ENCODE measurements at regions not wholly inside any gene's neighbourhood (a gene's known extent, or its start where the extent isn't known, plus 50 kb on each side); places are given as distances from the start of the nearest gene placed in this dataset.

DNA sequence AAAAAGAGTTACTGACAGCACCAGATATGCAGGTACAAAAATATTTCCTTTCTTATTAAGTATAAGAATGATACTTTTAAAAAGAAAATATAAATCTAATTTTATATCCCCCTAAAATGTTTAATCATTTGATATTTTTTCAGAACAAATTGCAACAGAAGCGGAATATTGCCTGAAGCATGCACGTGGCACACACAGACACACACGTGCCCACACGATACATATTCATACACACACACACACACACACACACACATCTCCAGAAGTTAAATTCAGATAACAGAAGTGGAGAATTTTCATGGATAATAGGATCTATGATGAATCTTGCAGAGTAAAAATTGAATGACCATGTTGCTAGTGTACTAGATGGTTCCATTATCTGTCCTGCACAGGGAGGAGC, 445.2 kb downstream of the GPAT3 start (continued):
- no peak for TF ChIP-seq EZH2phosphoT487 (IDR thresholded peaks at IDR 0.05; ENCODE audit: unreplicated experiment)

DNA sequence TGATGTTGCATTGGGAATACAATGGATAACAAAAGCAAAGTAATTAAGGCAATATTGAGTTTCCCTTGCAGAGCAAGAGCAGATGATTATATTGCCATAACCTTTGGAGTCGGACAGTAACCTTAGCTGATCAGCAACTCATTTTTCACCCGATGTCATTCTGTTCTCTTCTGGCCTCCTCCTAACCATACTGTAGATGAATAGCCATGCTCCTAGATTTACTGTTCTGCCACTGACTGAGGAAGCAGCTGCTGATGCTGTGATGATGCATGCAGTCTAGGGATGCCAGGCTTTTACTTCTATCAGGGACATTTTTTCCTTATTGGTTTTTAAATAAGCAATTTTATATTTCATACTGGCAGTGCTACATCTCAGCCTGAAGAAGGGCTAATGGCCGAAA, 443.9 kb downstream of the GPAT3 start:
- Histone ChIP-seq H3K27ac (ENCODE audit: low read depth) (no peak overlapping the region), H2AFZ (no peak overlapping the region), H3K9me2 (ENCODE audit: insufficient read depth) (0 out of 2 replicates have a peak, but pooled peaks cover 4% of the 10 kb centered on the region), H3K4me3 (no peak overlapping the region), H3K4me2 (no peak overlapping the region), H3K79me2 (replicated peaks; ENCODE audit: insufficient read depth) (no peaks in the 10 kb centered on the region), H3K4me1 (ENCODE audit: insufficient read depth) (no peaks in the 10 kb centered on the region), H3F3A (replicated peaks; ENCODE audit: low read depth) (no peaks in the 10 kb centered on the region), H3K27me3 (ENCODE audit: insufficient read depth) (no peaks in the 10 kb centered on the region), H4K20me1 (replicated peaks; ENCODE audit: insufficient read depth) (0 out of 2 replicates have a peak, but pooled peaks cover 2% of the 10 kb centered on the region), H3K36me3 (ENCODE audit: insufficient read depth) (no peaks in the 10 kb centered on the region)
- H3K9me3 Mint-ChIP-seq: no peaks in the 10 kb centered on the region
- no peaks in the 10 kb centered on the region for H3K4me1 Mint-ChIP-seq
- no peak overlapping the region for H3K27ac Mint-ChIP-seq
- ATAC-seq (no peak), DNase-seq (ENCODE audit: low spot score) (no peak)
- TF ChIP-seq STAT1 (IDR thresholded peaks at IDR 0.05; ENCODE audit: unreplicated experiment): no peak
- TF ChIP-seq ZNF331 (CRISPR knock-in tag; IDR thresholded peaks at IDR 0.05; ENCODE audit: low read depth): no peak
- TF ChIP-seq EZH2phosphoT487 (IDR thresholded peaks at IDR 0.05; ENCODE audit: unreplicated experiment): no peak
- TF ChIP-seq NANOG (IDR thresholded peaks at IDR 0.05; ENCODE audit: borderline replicate concordance): no peak
- TF ChIP-seq, protein P1, sequence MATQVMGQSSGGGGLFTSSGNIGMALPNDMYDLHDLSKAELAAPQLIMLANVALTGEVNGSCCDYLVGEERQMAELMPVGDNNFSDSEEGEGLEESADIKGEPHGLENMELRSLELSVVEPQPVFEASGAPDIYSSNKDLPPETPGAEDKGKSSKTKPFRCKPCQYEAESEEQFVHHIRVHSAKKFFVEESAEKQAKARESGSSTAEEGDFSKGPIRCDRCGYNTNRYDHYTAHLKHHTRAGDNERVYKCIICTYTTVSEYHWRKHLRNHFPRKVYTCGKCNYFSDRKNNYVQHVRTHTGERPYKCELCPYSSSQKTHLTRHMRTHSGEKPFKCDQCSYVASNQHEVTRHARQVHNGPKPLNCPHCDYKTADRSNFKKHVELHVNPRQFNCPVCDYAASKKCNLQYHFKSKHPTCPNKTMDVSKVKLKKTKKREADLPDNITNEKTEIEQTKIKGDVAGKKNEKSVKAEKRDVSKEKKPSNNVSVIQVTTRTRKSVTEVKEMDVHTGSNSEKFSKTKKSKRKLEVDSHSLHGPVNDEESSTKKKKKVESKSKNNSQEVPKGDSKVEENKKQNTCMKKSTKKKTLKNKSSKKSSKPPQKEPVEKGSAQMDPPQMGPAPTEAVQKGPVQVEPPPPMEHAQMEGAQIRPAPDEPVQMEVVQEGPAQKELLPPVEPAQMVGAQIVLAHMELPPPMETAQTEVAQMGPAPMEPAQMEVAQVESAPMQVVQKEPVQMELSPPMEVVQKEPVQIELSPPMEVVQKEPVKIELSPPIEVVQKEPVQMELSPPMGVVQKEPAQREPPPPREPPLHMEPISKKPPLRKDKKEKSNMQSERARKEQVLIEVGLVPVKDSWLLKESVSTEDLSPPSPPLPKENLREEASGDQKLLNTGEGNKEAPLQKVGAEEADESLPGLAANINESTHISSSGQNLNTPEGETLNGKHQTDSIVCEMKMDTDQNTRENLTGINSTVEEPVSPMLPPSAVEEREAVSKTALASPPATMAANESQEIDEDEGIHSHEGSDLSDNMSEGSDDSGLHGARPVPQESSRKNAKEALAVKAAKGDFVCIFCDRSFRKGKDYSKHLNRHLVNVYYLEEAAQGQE (IDR thresholded peaks at IDR 0.05; ENCODE audit: unreplicated experiment): no peak
- TF ChIP-seq ZNF114 (CRISPR knock-in tag; IDR thresholded peaks at IDR 0.05): no peak
- TF ChIP-seq, protein P2, sequence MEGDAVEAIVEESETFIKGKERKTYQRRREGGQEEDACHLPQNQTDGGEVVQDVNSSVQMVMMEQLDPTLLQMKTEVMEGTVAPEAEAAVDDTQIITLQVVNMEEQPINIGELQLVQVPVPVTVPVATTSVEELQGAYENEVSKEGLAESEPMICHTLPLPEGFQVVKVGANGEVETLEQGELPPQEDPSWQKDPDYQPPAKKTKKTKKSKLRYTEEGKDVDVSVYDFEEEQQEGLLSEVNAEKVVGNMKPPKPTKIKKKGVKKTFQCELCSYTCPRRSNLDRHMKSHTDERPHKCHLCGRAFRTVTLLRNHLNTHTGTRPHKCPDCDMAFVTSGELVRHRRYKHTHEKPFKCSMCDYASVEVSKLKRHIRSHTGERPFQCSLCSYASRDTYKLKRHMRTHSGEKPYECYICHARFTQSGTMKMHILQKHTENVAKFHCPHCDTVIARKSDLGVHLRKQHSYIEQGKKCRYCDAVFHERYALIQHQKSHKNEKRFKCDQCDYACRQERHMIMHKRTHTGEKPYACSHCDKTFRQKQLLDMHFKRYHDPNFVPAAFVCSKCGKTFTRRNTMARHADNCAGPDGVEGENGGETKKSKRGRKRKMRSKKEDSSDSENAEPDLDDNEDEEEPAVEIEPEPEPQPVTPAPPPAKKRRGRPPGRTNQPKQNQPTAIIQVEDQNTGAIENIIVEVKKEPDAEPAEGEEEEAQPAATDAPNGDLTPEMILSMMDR (conservative IDR thresholded peaks at IDR 0.05; ENCODE audit: low read depth in 2 of 2): no peak
- no peak for TF ChIP-seq POLR2AphosphoS5 (IDR thresholded peaks at IDR 0.05; ENCODE audit: low read depth)
- no peak for TF ChIP-seq JUNB (IDR thresholded peaks at IDR 0.05; ENCODE audit: unreplicated experiment)
- TF ChIP-seq, protein P3, sequence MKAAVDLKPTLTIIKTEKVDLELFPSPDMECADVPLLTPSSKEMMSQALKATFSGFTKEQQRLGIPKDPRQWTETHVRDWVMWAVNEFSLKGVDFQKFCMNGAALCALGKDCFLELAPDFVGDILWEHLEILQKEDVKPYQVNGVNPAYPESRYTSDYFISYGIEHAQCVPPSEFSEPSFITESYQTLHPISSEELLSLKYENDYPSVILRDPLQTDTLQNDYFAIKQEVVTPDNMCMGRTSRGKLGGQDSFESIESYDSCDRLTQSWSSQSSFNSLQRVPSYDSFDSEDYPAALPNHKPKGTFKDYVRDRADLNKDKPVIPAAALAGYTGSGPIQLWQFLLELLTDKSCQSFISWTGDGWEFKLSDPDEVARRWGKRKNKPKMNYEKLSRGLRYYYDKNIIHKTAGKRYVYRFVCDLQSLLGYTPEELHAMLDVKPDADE (IDR thresholded peaks at IDR 0.05): no peak
- TF ChIP-seq, protein P4, sequence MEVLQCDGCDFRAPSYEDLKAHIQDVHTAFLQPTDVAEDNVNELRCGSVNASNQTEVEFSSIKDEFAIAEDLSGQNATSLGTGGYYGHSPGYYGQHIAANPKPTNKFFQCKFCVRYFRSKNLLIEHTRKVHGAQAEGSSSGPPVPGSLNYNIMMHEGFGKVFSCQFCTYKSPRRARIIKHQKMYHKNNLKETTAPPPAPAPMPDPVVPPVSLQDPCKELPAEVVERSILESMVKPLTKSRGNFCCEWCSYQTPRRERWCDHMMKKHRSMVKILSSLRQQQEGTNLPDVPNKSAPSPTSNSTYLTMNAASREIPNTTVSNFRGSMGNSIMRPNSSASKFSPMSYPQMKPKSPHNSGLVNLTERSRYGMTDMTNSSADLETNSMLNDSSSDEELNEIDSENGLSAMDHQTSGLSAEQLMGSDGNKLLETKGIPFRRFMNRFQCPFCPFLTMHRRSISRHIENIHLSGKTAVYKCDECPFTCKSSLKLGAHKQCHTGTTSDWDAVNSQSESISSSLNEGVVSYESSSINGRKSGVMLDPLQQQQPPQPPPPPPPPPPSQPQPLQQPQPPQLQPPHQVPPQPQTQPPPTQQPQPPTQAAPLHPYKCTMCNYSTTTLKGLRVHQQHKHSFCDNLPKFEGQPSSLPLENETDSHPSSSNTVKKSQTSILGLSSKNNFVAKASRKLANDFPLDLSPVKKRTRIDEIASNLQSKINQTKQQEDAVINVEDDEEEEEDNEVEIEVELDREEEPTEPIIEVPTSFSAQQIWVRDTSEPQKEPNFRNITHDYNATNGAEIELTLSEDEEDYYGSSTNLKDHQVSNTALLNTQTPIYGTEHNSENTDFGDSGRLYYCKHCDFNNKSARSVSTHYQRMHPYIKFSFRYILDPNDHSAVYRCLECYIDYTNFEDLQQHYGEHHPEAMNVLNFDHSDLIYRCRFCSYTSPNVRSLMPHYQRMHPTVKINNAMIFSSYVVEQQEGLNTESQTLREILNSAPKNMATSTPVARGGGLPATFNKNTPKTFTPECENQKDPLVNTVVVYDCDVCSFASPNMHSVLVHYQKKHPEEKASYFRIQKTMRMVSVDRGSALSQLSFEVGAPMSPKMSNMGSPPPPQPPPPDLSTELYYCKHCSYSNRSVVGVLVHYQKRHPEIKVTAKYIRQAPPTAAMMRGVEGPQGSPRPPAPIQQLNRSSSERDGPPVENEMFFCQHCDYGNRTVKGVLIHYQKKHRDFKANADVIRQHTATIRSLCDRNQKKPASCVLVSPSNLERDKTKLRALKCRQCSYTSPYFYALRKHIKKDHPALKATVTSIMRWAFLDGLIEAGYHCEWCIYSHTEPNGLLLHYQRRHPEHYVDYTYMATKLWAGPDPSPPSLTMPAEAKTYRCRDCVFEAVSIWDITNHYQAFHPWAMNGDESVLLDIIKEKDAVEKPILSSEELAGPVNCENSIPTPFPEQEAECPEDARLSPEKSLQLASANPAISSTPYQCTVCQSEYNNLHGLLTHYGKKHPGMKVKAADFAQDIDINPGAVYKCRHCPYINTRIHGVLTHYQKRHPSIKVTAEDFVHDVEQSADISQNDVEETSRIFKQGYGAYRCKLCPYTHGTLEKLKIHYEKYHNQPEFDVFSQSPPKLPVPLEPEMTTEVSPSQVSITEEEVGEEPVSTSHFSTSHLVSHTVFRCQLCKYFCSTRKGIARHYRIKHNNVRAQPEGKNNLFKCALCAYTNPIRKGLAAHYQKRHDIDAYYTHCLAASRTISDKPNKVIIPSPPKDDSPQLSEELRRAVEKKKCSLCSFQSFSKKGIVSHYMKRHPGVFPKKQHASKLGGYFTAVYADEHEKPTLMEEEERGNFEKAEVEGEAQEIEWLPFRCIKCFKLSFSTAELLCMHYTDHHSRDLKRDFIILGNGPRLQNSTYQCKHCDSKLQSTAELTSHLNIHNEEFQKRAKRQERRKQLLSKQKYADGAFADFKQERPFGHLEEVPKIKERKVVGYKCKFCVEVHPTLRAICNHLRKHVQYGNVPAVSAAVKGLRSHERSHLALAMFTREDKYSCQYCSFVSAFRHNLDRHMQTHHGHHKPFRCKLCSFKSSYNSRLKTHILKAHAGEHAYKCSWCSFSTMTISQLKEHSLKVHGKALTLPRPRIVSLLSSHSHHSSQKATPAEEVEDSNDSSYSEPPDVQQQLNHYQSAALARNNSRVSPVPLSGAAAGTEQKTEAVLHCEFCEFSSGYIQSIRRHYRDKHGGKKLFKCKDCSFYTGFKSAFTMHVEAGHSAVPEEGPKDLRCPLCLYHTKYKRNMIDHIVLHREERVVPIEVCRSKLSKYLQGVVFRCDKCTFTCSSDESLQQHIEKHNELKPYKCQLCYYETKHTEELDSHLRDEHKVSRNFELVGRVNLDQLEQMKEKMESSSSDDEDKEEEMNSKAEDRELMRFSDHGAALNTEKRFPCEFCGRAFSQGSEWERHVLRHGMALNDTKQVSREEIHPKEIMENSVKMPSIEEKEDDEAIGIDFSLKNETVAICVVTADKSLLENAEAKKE (CRISPR knock-in tag; IDR thresholded peaks at IDR 0.05): no peak
- no peak for TF ChIP-seq CREB1 (CRISPR knock-in tag; IDR thresholded peaks at IDR 0.05; ENCODE audit: low read depth)
- no peaks in the 10 kb centered on the region for H3K36me3 Mint-ChIP-seq (ENCODE audit: low read depth)
- H3K27me3 Mint-ChIP-seq (ENCODE audit: insufficient read depth, low read depth, poor library complexity): peaks cover 5% of the 10 kb centered on the region
- no peak overlapping the region for H3K4me3 Mint-ChIP-seq

All from GM23338 (cell line).